HCT116 (cell line): ENCODE measurements at regions not wholly inside any gene's neighbourhood (a gene's known extent, or its start where the extent isn't known, plus 50 kb on each side); places are given as distances from the start of the nearest gene placed in this dataset.

Experiments
- ATAC-seq: fragments of 200-7000 bp; cut with Tn5 transposase; 2 replicates; pipeline ENCODE4 v1.9.1; 2020; ENCODE audit warnings: mild to moderate bottlenecking, moderate library complexity
- BruUV-seq: library from RNA; stranded (reverse); fragments of 400-500 nt; replicated peaks from 2 replicates; lab custom pipeline; 2021; lab: Mats Ljungman, UMichigan
- CTCF ChIA-PET: fragments of 300-600 bp; sonication (Branson Sonifier 250); formaldehyde crosslinking; loops from one replicate; lab custom pipeline; 2021; ENCODE audit warnings: antibody characterized with exemption; lab: Charles Lee
- POLR2A ChIA-PET: fragments of 300-600, 350-600 bp; sonication (Branson Sonifier 250); formaldehyde crosslinking; loops from one replicate; lab custom pipeline; 2021; ENCODE audit warnings: antibody characterized with exemption; lab: Charles Lee
- RAD21 ChIA-PET, 2 experiments: fragments of 300-600 bp; sonication (Branson Sonifier 250); formaldehyde crosslinking; loops; one replicate each; lab custom pipeline; 2023; ENCODE audit warnings: low total read pairs in 2 of 2; ENCODE audit not compliant: uncharacterized antibody in 2 of 2, unreplicated experiment in 2 of 2, low non-redundant PET in 1 of 2; lab: Charles Lee
- DNase-seq: peaks from one replicate; pipeline ENCODE4 v3.0.0-alpha.2; 2010; ENCODE audit warnings: low read depth, low spot score
- H2AFZ ChIP-seq: fragments of 200-600 bp; shearing (Covaris generic), sonication (generic); 2 replicates; pipeline ENCODE4 v1.6.1; 2017; ENCODE audit warnings: low read depth, mixed run types, mixed read lengths, antibody characterized with exemption, low read length; ENCODE audit not compliant: poor library complexity, severe bottlenecking
- H3K27ac ChIP-seq: 2 replicates; pipeline ENCODE4 v1.5.1; 2012; ENCODE audit warnings: low read depth, low read length
- H3K27me3 ChIP-seq: fragments of 200-600 bp; sonication (generic); 2 replicates; pipeline ENCODE4 v1.6.1; 2016; ENCODE audit warnings: mixed run types, low read length, mixed read lengths; ENCODE audit not compliant: insufficient read depth
- H3K36me3 ChIP-seq, 2 experiments: fragments of 200-500 bp in 1 of 2; fragments of 200-600 bp in 1 of 2; sonication (Bioruptor generic) in 1 of 2; sonication (generic) in 1 of 2; 2 replicates each; pipeline versions ENCODE4 v1.5.1 to v1.6.1; 2014 to 2016; ENCODE audit warnings: low read length in 2 of 2, inconsistent platforms in 1 of 2, mixed read lengths in 1 of 2, mixed run types in 1 of 2; ENCODE audit not compliant: insufficient read depth in 2 of 2, control insufficient read depth in 1 of 2
- H3K4me1 ChIP-seq, 2 experiments: fragments of 200-600 bp in 1 of 2; sonication (generic) in 1 of 2; 2 replicates each; pipeline versions ENCODE4 v1.5.1 to v1.6.1; 2012 to 2017; ENCODE audit warnings: low read length in 2 of 2, inconsistent platforms in 1 of 2, mild to moderate bottlenecking in 1 of 2, mixed read lengths in 1 of 2, mixed run types in 1 of 2, moderate library complexity in 1 of 2; ENCODE audit not compliant: insufficient read depth in 2 of 2, control insufficient read depth in 1 of 2
- H3K4me2 ChIP-seq: fragments of 200-600 bp; sonication (generic); 2 replicates; pipeline ENCODE4 v1.6.1; 2017; ENCODE audit warnings: mixed run types, low read length, mixed read lengths
- H3K4me3 ChIP-seq, 2 experiments: fragments of 200-600 bp in 1 of 2; sonication (generic) in 1 of 2; replicated peaks in 1 of 2; 2 replicates each; pipeline ENCODE4 v1.5.1; 2011 to 2016; ENCODE audit warnings: low read length in 2 of 2, control low read depth in 1 of 2, low read depth in 1 of 2, mild to moderate bottlenecking in 1 of 2, mixed read lengths in 1 of 2, mixed run types in 1 of 2
- H3K79me2 ChIP-seq: fragments of 200-600 bp; sonication (generic); 2 replicates; pipeline ENCODE4 v1.6.1; 2017; ENCODE audit warnings: mild to moderate bottlenecking, mixed run types, low read length, moderate library complexity, mixed read lengths; ENCODE audit not compliant: insufficient read depth
- H3K9ac ChIP-seq: fragments of 200-600 bp; sonication (generic); 2 replicates; pipeline ENCODE4 v1.6.1; 2016; ENCODE audit warnings: low read length, mixed read lengths
- H3K9me2 ChIP-seq: fragments of 200-600 bp; sonication (generic), shearing (Covaris generic); 2 replicates; pipeline ENCODE4 v1.6.1; 2017; ENCODE audit warnings: mixed run types, mild to moderate bottlenecking, moderate library complexity; ENCODE audit not compliant: insufficient read depth
- H3K9me3 ChIP-seq, 2 experiments: fragments of 200-500 bp in 1 of 2; fragments of 200-600 bp in 1 of 2; sonication (Bioruptor generic) in 1 of 2; sonication (generic) in 1 of 2; 2 replicates each; pipeline ENCODE4 v1.6.1; 2014 to 2017; ENCODE audit warnings: low read length in 2 of 2, mixed read lengths in 2 of 2, inconsistent platforms in 1 of 2, low read depth in 1 of 2, mild to moderate bottlenecking in 1 of 2, mixed run types in 1 of 2, moderate library complexity in 1 of 2; ENCODE audit not compliant: control insufficient read depth in 1 of 2, insufficient read depth in 1 of 2
- H4K20me1 ChIP-seq: fragments of 200-600 bp; sonication (generic), shearing (Covaris generic); 2 replicates; pipeline ENCODE4 v1.6.1; 2017; ENCODE audit warnings: mixed run types, mild to moderate bottlenecking, moderate library complexity; ENCODE audit not compliant: insufficient read depth
- CBX3 ChIP-seq: IDR thresholded peaks from 2 replicates; pipeline ENCODE4 v1.6.1; 2012; ENCODE audit warnings: low read depth
- EGR1 ChIP-seq: IDR thresholded peaks from 2 replicates; pipeline ENCODE4 v1.6.1; 2012; ENCODE audit warnings: low read depth
- ELF1 ChIP-seq: IDR thresholded peaks from 2 replicates; pipeline ENCODE4 v1.6.1; 2012; ENCODE audit warnings: low read depth, borderline replicate concordance
- EZH2 ChIP-seq: fragments of 200-600 bp; sonication (generic); IDR thresholded peaks from 2 replicates; pipeline ENCODE4 v1.6.1; 2017; ENCODE audit warnings: antibody characterized with exemption, mixed run types
- EZH2phosphoT487 ChIP-seq: fragments of 200-600 bp; IDR thresholded peaks from 2 replicates; pipeline ENCODE4 v1.6.1; 2018; ENCODE audit warnings: antibody characterized with exemption, borderline replicate concordance
- FOSL1 ChIP-seq: IDR thresholded peaks from 2 replicates; pipeline ENCODE4 v1.6.1; 2012; ENCODE audit warnings: low read depth
- JUND ChIP-seq: IDR thresholded peaks from 2 replicates; pipeline ENCODE4 v1.6.1; 2012
- POLR2A ChIP-seq: IDR thresholded peaks from 2 replicates; pipeline ENCODE4 v1.7.0; 2011; ENCODE audit warnings: borderline replicate concordance; ENCODE audit not compliant: insufficient read depth, insufficient read length; ENCODE audit errors: extremely low read depth
- SIN3A ChIP-seq: IDR thresholded peaks from 2 replicates; pipeline ENCODE4 v1.6.1; 2012; ENCODE audit warnings: low read depth
- SP1 ChIP-seq: IDR thresholded peaks from 2 replicates; pipeline ENCODE4 v1.6.1; 2012; ENCODE audit warnings: low read depth
- TCF7L2 ChIP-seq: IDR thresholded peaks from 2 replicates; pipeline ENCODE4 v1.7.0; 2011; ENCODE audit warnings: borderline replicate concordance, inconsistent platforms; ENCODE audit not compliant: insufficient read depth, insufficient read length; ENCODE audit errors: extremely low read depth
- YY1 ChIP-seq: IDR thresholded peaks from 2 replicates; pipeline ENCODE4 v1.6.1; 2011; ENCODE audit warnings: low read length, low read depth, moderate library complexity, mild to moderate bottlenecking; ENCODE audit not compliant: insufficient replicate concordance; ENCODE audit errors: extremely low read depth
- intact Hi-C: fragments of 100-400 bp; cut with micrococcal nuclease; formaldehyde crosslinking; loops from 2 replicates; pipeline ENCODE4 v1.10.0; 2022
- TF ChIP-seq, protein P1 (sequence below): IDR thresholded peaks from 2 replicates; pipeline ENCODE4 v1.6.1; 2012; ENCODE audit warnings: low read depth
- TF ChIP-seq, protein P2 (sequence below), 3 experiments: fragments of 200-600 bp in 1 of 3; sonication (generic) in 1 of 3; IDR thresholded peaks in 2 of 3; conservative IDR thresholded peaks in 1 of 3; 2 replicates each; pipeline ENCODE4 v1.5.1; 2012 to 2017; ENCODE audit warnings: low read depth in 2 of 3, low read length in 2 of 3, antibody characterized with exemption in 1 of 3, borderline replicate concordance in 1 of 3, control low read depth in 1 of 3, mild to moderate bottlenecking in 1 of 3, mixed read lengths in 1 of 3, mixed run types in 1 of 3, moderate library complexity in 1 of 3; ENCODE audit not compliant: insufficient read depth in 1 of 3

- no TSS peak for BruUV-seq
- Histone ChIP-seq H3K27me3 (no peaks in the 10 kb centered on the region), H3K9me3 (peaks cover 0 to 8% of the 10 kb centered on the region in 2 experiments; a peak in 1 of 4 replicates), H3K27ac (no peak overlapping the region), H3K79me2 (no peaks in the 10 kb centered on the region), H2AFZ (no peak overlapping the region), H3K9me2 (no peaks in the 10 kb centered on the region), H3K4me2 (no peak overlapping the region), H3K4me1 (no peaks in the 10 kb centered on the region), H3K36me3 (no peaks in the 10 kb centered on the region), H3K9ac (no peak overlapping the region), H3K4me3 (no peak overlapping the region), H4K20me1 (no peaks in the 10 kb centered on the region)
- intact Hi-C loops = loop anchor here (10.0 kb wide), 1 partner anchor 1441 kb away; no protein-coding TSS in a partner anchor
- DNase-seq = no peak
- no peak for ATAC-seq
- POLR2A ChIA-PET = no interaction called here
- CTCF ChIA-PET = no interaction called here
- TF ChIP-seq ELF1 (no peak), SP1 (no peak), JUND (no peak), SIN3A (no peak), EGR1 (no peak), CBX3 (no peak), POLR2A (no peak), TCF7L2 (no peak), EZH2phosphoT487 (no peak), EZH2 (no peak), FOSL1 (no peak), YY1 (no peak)
- TF ChIP-seq, protein P1, sequence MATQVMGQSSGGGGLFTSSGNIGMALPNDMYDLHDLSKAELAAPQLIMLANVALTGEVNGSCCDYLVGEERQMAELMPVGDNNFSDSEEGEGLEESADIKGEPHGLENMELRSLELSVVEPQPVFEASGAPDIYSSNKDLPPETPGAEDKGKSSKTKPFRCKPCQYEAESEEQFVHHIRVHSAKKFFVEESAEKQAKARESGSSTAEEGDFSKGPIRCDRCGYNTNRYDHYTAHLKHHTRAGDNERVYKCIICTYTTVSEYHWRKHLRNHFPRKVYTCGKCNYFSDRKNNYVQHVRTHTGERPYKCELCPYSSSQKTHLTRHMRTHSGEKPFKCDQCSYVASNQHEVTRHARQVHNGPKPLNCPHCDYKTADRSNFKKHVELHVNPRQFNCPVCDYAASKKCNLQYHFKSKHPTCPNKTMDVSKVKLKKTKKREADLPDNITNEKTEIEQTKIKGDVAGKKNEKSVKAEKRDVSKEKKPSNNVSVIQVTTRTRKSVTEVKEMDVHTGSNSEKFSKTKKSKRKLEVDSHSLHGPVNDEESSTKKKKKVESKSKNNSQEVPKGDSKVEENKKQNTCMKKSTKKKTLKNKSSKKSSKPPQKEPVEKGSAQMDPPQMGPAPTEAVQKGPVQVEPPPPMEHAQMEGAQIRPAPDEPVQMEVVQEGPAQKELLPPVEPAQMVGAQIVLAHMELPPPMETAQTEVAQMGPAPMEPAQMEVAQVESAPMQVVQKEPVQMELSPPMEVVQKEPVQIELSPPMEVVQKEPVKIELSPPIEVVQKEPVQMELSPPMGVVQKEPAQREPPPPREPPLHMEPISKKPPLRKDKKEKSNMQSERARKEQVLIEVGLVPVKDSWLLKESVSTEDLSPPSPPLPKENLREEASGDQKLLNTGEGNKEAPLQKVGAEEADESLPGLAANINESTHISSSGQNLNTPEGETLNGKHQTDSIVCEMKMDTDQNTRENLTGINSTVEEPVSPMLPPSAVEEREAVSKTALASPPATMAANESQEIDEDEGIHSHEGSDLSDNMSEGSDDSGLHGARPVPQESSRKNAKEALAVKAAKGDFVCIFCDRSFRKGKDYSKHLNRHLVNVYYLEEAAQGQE = no peak
- TF ChIP-seq, protein P2, sequence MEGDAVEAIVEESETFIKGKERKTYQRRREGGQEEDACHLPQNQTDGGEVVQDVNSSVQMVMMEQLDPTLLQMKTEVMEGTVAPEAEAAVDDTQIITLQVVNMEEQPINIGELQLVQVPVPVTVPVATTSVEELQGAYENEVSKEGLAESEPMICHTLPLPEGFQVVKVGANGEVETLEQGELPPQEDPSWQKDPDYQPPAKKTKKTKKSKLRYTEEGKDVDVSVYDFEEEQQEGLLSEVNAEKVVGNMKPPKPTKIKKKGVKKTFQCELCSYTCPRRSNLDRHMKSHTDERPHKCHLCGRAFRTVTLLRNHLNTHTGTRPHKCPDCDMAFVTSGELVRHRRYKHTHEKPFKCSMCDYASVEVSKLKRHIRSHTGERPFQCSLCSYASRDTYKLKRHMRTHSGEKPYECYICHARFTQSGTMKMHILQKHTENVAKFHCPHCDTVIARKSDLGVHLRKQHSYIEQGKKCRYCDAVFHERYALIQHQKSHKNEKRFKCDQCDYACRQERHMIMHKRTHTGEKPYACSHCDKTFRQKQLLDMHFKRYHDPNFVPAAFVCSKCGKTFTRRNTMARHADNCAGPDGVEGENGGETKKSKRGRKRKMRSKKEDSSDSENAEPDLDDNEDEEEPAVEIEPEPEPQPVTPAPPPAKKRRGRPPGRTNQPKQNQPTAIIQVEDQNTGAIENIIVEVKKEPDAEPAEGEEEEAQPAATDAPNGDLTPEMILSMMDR (IDR thresholded peaks at IDR 0.05 in 2 of 3, conservative IDR thresholded peaks at IDR 0.05 in 1 of 3; ENCODE audit: borderline replicate concordance in 1 of 3, insufficient read depth in 1 of 3, low read depth in 2 of 3, low read length in 2 of 3) = no peak
- RAD21 ChIA-PET = no interaction called here
Measured at GRCh38 chr19:30783936-30784335, 411.8 kb downstream of the ZNF536 start.
